ENCODE measurements at regions not wholly inside any gene's neighbourhood (a gene's known extent, or its start where the extent isn't known, plus 50 kb on each side); places are given as distances from the start of the nearest gene placed in this dataset.
A peak's percentile ranks its signal among the peaks of the same experiment; 100 is the strongest.
"Not testable (repeated sequence)": the region's sequence is repeated elsewhere in the genome, so short reads cannot be mapped to it uniquely, and the experiment has no call there.

GRCh38 chr12:58671196-58671595 is 249.1 kb downstream of the LRIG3 start:
- DNase-seq (ENCODE audit: low spot score), result no peak
- ATAC-seq, result no peak

- DNase-seq (ENCODE audit: low spot score) (no peak), ATAC-seq (no peak)
These were observed 247.3 kb downstream of the LRIG3 start for GRCh38 chr12:58673021-58673420.

- ATAC-seq; DNase-seq (ENCODE audit: low spot score): not testable (repeated sequence)
These were observed 242.5 kb downstream of the LRIG3 start for GRCh38 chr12:58677833-58678232.

- DNase-seq (ENCODE audit: low spot score) (no peak), ATAC-seq (no peak)
These were observed 241.6 kb downstream of the LRIG3 start for GRCh38 chr12:58678753-58679152.

GRCh38 chr12:58681730-58682129 is 238.6 kb downstream of the LRIG3 start:
- ATAC-seq (peak; percentile 84), DNase-seq (ENCODE audit: low spot score) (no peak)

GRCh38 chr12:58695263-58695662 is 225.0 kb downstream of the LRIG3 start:
- ATAC-seq (no peak), DNase-seq (ENCODE audit: low spot score) (no peak)

GRCh38 chr12:58701536-58701935 is 218.8 kb downstream of the LRIG3 start:
- DNase-seq (ENCODE audit: low spot score) (no peak), ATAC-seq (no peak)

- ATAC-seq, result no peak
- no peak for DNase-seq (ENCODE audit: low spot score)
These were observed 216.4 kb downstream of the LRIG3 start for GRCh38 chr12:58703866-58704265.

GRCh38 chr12:58704770-58705169 is 215.5 kb downstream of the LRIG3 start:
- not testable (repeated sequence) for ATAC-seq; DNase-seq (ENCODE audit: low spot score)

- no peak for DNase-seq (ENCODE audit: low spot score)
- ATAC-seq, result no peak
These were observed 209.4 kb downstream of the LRIG3 start for GRCh38 chr12:58710901-58711300.

- ATAC-seq, result no peak
These were observed 208.3 kb downstream of the LRIG3 start for GRCh38 chr12:58711974-58712373.

GRCh38 chr12:58712976-58713375 is 207.3 kb downstream of the LRIG3 start:
- DNase-seq (ENCODE audit: low spot score) (no peak), ATAC-seq (no peak)

More at GRCh38 chr12:58711974-58712373, 208.3 kb downstream of the LRIG3 start:
- DNase-seq (ENCODE audit: low spot score), result no peak

GRCh38 chr12:58719161-58719560 is 201.1 kb downstream of the LRIG3 start:
- ATAC-seq, result no peak
- DNase-seq (ENCODE audit: low spot score), result no peak

GRCh38 chr12:58720421-58720820 is 199.9 kb downstream of the LRIG3 start:
- DNase-seq (ENCODE audit: low spot score) (no peak), ATAC-seq (no peak)

- peak; percentile 80 for ATAC-seq
- DNase-seq (ENCODE audit: low spot score), result no peak
These were observed 194.8 kb downstream of the LRIG3 start for GRCh38 chr12:58725400-58726105.

- ATAC-seq (no peak), DNase-seq (ENCODE audit: low spot score) (no peak)
These were observed 192.8 kb downstream of the LRIG3 start for GRCh38 chr12:58727521-58727920.

- ATAC-seq (no peak), DNase-seq (ENCODE audit: low spot score) (no peak)
These were observed 191.9 kb downstream of the LRIG3 start for GRCh38 chr12:58728397-58728796.

GRCh38 chr12:58731096-58731495 is 189.2 kb downstream of the LRIG3 start:
- DNase-seq (ENCODE audit: low spot score) (no peak), ATAC-seq (no peak)

- peak; percentile 37 for ATAC-seq
- DNase-seq (ENCODE audit: low spot score), result no peak
These were observed 187.4 kb downstream of the LRIG3 start for GRCh38 chr12:58732894-58733293.

- ATAC-seq (no peak), DNase-seq (ENCODE audit: low spot score) (no peak)
These were observed 179.1 kb downstream of the LRIG3 start for GRCh38 chr12:58741226-58741625.

- ATAC-seq (no peak), DNase-seq (ENCODE audit: low spot score) (no peak)
These were observed 174.8 kb downstream of the LRIG3 start for GRCh38 chr12:58745348-58746125.

GRCh38 chr12:58747533-58747932 is 172.8 kb downstream of the LRIG3 start:
- no peak for ATAC-seq
- DNase-seq (ENCODE audit: low spot score), result no peak

Data from left lobe of liver (tissue), 2 donors.